OCI-LY7 (cell line): ENCODE measurements at regions not wholly inside any gene's neighbourhood (a gene's known extent, or its start where the extent isn't known, plus 50 kb on each side); places are given as distances from the start of the nearest gene placed in this dataset.

ENCODE experiments used
- BruUV-seq: library from RNA; stranded (reverse); fragments of 400-500 nt; replicated peaks from 2 replicates; lab custom pipeline; 2021; lab: Mats Ljungman, UMichigan
- CTCF ChIA-PET: fragments of 300-600 bp; sonication (Branson Sonifier 250); formaldehyde crosslinking; loops from one replicate; lab custom pipeline; 2022; ENCODE audit warnings: antibody characterized with exemption; ENCODE audit not compliant: unreplicated experiment; lab: Charles Lee
- POLR2A ChIA-PET: fragments of 300-600 bp; sonication (Branson Sonifier 250); formaldehyde crosslinking; loops from one replicate; lab custom pipeline; 2022; ENCODE audit warnings: antibody characterized with exemption; lab: Charles Lee
- DNase-seq: peaks from one replicate; pipeline ENCODE4 v3.0.0-alpha.2; 2015; ENCODE audit warnings: low spot score
- H2AFZ ChIP-seq: fragments of 200-600 bp; sonication (generic), shearing (Covaris generic); 2 replicates; pipeline ENCODE4 v1.6.1; 2014; ENCODE audit warnings: mild to moderate bottlenecking, antibody characterized with exemption, low read length, moderate library complexity
- H3K27ac ChIP-seq: fragments of 200-600 bp; sonication (generic); 2 replicates; pipeline ENCODE4 v1.5.1; 2014; ENCODE audit warnings: mixed run types, low read depth, mild to moderate bottlenecking, moderate library complexity, low read length, inconsistent platforms; ENCODE audit not compliant: poor library complexity, severe bottlenecking
- H3K36me3 ChIP-seq: fragments of 200-600 bp; sonication (generic); 2 replicates; pipeline ENCODE4 v1.6.1; 2014; ENCODE audit warnings: mild to moderate bottlenecking, antibody characterized with exemption, low read length, moderate library complexity, mixed read lengths; ENCODE audit not compliant: insufficient read depth
- H3K4me1 ChIP-seq: fragments of 200-600 bp; sonication (generic); 2 replicates; pipeline ENCODE4 v1.5.1; 2014; ENCODE audit warnings: mild to moderate bottlenecking, low read length; ENCODE audit not compliant: insufficient read depth, poor library complexity, severe bottlenecking
- H3K4me2 ChIP-seq: fragments of 200-600 bp; sonication (generic); 2 replicates; pipeline ENCODE4 v1.6.1; 2014; ENCODE audit warnings: mild to moderate bottlenecking, low read length
- H3K4me3 ChIP-seq: fragments of 200-600 bp; sonication (generic); 2 replicates; pipeline ENCODE4 v1.5.1; 2014; ENCODE audit warnings: mild to moderate bottlenecking, low read depth, low read length; ENCODE audit not compliant: poor library complexity, severe bottlenecking
- H3K79me2 ChIP-seq: fragments of 200-600 bp; sonication (generic); 2 replicates; pipeline ENCODE4 v1.6.1; 2016; ENCODE audit warnings: low read depth, mild to moderate bottlenecking, low read length, moderate library complexity, mixed read lengths; ENCODE audit not compliant: insufficient read depth
- H3K9me2 ChIP-seq: fragments of 200-600 bp; sonication (generic); 2 replicates; pipeline ENCODE4 v1.6.1; 2016; ENCODE audit warnings: mild to moderate bottlenecking, low read length, mixed read lengths; ENCODE audit not compliant: insufficient read depth
- H3K9me3 ChIP-seq: fragments of 200-600 bp; sonication (generic); 2 replicates; pipeline ENCODE4 v1.6.1; 2014; ENCODE audit warnings: mild to moderate bottlenecking, mixed run types, low read length, mixed read lengths
- H4K20me1 ChIP-seq: fragments of 200-600 bp; sonication (generic); 2 replicates; pipeline ENCODE4 v1.6.1; 2014; ENCODE audit warnings: mild to moderate bottlenecking, antibody characterized with exemption, low read length, moderate library complexity, mixed read lengths; ENCODE audit not compliant: insufficient read depth
- EZH2phosphoT487 ChIP-seq: fragments of 200-600 bp; sonication (generic); IDR thresholded peaks from 2 replicates; pipeline ENCODE4 v1.6.1; 2018; ENCODE audit warnings: low read depth, borderline replicate concordance, mild to moderate bottlenecking, mixed run types, antibody characterized with exemption, low read length, moderate library complexity, mixed read lengths
- intact Hi-C: fragments of 100-400 bp; cut with micrococcal nuclease; formaldehyde crosslinking; loops from one replicate; pipeline ENCODE4 v1.10.0; 2022; ENCODE audit not compliant: unreplicated experiment
- TF ChIP-seq, protein P1 (sequence below): fragments of 200-600 bp; sonication (generic); conservative IDR thresholded peaks from 2 replicates; pipeline ENCODE4 v1.5.1; 2014; ENCODE audit warnings: mild to moderate bottlenecking, antibody characterized with exemption, low read length, moderate library complexity, mixed read lengths

DNA sequence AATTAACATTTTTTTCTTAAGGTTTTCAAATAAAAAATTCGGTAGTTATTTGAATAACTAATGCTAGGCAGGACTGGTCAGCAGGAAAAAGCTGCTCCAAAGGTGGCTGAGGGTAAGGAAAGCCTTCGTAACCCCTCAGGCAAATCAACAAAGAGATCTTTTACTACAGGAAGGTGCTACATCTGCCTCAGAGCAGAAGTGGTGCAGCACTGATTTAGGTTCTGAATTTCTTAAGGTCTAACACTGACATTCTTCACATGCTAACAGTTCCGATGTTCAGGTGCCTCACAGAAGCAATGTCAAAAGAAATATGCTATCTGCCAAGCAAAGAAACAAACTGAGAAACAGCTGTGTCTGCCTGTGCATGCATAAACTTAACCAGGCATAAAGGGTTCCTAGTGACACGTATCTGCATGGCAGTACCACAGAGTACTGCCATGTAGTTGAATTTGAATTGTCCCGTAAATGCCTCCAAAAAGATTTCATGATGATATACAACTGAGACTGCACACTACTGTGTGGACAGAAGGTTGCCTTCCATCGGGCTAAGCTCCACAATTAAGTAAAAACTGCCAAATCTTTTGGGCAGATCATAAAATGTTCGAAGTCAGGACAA, 275.0 kb upstream of the NSMCE3 start:
- Histone ChIP-seq H4K20me1 (no peaks in the 10 kb centered on the region), H3K9me3 (no peaks in the 10 kb centered on the region), H3K36me3 (no peaks in the 10 kb centered on the region), H2AFZ (no peak overlapping the region), H3K4me1 (no peaks in the 10 kb centered on the region), H3K79me2 (no peaks in the 10 kb centered on the region), H3K27ac (no peak overlapping the region), H3K9me2 (no peaks in the 10 kb centered on the region), H3K4me3 (no peak overlapping the region), H3K4me2 (no peak overlapping the region)
- intact Hi-C loops, result no loop called here
- no peak for DNase-seq
- ChIA-PET CTCF (no interaction called here), POLR2A (no interaction called here)
- TF ChIP-seq, protein P1, sequence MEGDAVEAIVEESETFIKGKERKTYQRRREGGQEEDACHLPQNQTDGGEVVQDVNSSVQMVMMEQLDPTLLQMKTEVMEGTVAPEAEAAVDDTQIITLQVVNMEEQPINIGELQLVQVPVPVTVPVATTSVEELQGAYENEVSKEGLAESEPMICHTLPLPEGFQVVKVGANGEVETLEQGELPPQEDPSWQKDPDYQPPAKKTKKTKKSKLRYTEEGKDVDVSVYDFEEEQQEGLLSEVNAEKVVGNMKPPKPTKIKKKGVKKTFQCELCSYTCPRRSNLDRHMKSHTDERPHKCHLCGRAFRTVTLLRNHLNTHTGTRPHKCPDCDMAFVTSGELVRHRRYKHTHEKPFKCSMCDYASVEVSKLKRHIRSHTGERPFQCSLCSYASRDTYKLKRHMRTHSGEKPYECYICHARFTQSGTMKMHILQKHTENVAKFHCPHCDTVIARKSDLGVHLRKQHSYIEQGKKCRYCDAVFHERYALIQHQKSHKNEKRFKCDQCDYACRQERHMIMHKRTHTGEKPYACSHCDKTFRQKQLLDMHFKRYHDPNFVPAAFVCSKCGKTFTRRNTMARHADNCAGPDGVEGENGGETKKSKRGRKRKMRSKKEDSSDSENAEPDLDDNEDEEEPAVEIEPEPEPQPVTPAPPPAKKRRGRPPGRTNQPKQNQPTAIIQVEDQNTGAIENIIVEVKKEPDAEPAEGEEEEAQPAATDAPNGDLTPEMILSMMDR, result no peak
- TF ChIP-seq EZH2phosphoT487, result no peak
- no TSS peak for BruUV-seq

DNA sequence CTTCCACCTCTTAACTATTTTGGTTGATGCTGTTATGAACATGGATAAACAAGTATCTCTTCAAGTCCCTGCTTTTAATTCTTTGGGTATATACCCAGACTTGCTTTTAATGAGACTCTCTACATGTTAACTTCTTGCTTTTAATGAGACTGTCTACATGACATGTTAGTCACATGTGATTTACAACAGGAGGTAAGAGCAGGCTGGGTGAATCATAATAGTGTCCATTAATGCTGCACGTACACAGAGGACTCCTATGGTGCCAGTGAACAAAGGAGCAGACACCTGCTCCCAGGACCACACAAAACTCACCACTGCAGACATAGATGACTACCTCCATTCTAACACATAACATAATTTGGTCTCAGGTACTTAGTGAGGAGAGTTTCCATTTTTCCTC, 273.4 kb upstream of the NSMCE3 start:
- H3K4me1 ChIP-seq, result no peaks in the 10 kb centered on the region
- DNase-seq, result no peak
- no peaks in the 10 kb centered on the region for H3K9me2 ChIP-seq
- ChIA-PET POLR2A (no interaction called here), CTCF (no interaction called here)
- no peaks in the 10 kb centered on the region for H3K9me3 ChIP-seq
- BruUV-seq, result no TSS peak
- TF ChIP-seq, protein P1, result no peak
- no peak for TF ChIP-seq EZH2phosphoT487
- H3K4me3 ChIP-seq, result no peak overlapping the region
- H3K36me3 ChIP-seq, result no peaks in the 10 kb centered on the region
- H3K4me2 ChIP-seq, result no peak overlapping the region
- no peak overlapping the region for H2AFZ ChIP-seq
- no peaks in the 10 kb centered on the region for H4K20me1 ChIP-seq
- intact Hi-C loops, result no loop called here
- no peak overlapping the region for H3K27ac ChIP-seq
- no peaks in the 10 kb centered on the region for H3K79me2 ChIP-seq

DNA sequence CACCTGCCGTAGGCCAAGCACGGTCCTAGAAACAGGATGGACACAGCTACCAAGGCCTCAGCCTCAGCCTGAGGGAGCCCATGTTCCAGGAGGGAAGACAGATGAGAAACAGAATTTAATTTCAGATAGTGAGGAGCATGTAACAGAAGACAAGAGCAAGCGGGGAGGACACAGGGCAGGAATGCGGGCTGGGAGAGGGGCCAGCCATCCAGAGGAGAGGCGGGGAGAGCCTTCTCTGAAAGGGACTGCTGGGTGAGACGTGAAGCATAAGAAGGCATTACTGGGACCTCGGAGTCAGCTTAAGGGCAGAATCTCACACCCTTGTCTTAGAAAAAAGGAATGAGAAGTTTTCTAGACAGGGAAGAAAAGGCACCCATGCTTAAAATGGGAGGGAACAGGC, 271.7 kb upstream of the NSMCE3 start:
- no peak overlapping the region for H2AFZ ChIP-seq
- H3K36me3 ChIP-seq, result no peaks in the 10 kb centered on the region
- intact Hi-C loops, result no loop called here
- no peak for DNase-seq
- no peaks in the 10 kb centered on the region for H3K79me2 ChIP-seq
- no peaks in the 10 kb centered on the region for H4K20me1 ChIP-seq
- no peaks in the 10 kb centered on the region for H3K9me3 ChIP-seq
- H3K4me1 ChIP-seq, result no peaks in the 10 kb centered on the region
- H3K27ac ChIP-seq, result no peak overlapping the region
- no TSS peak for BruUV-seq
- CTCF ChIA-PET, result no interaction called here
- H3K9me2 ChIP-seq, result no peaks in the 10 kb centered on the region
- H3K4me3 ChIP-seq, result no peak overlapping the region
- no peak overlapping the region for H3K4me2 ChIP-seq
- no peak for TF ChIP-seq EZH2phosphoT487
- TF ChIP-seq, protein P1, result no peak
- POLR2A ChIA-PET, result no interaction called here
